GM12874 (cell line): ENCODE measurements at regions not wholly inside any gene's neighbourhood (a gene's known extent, or its start where the extent isn't known, plus 50 kb on each side); places are given as distances from the start of the nearest gene placed in this dataset.

ENCODE experiments used
- CTCF ChIP-seq: IDR thresholded peaks from 2 replicates; pipeline ENCODE4 v1.5.1; 2011; ENCODE audit warnings: low read depth, mild to moderate bottlenecking, control low read depth, low read length, moderate library complexity; ENCODE audit not compliant: insufficient read depth

GRCh38 chr1:115501476-115501875 lies 140.3 kb upstream of the VANGL1 start:
- TF ChIP-seq CTCF: no peak

GRCh38 chr1:115499253-115499652 lies 142.5 kb upstream of the VANGL1 start:
- no peak for TF ChIP-seq CTCF

GRCh38 chr1:115496904-115497527 lies 144.8 kb upstream of the VANGL1 start:
- no peak for TF ChIP-seq CTCF

GRCh38 chr1:115495625-115496024 lies 146.1 kb upstream of the VANGL1 start:
- TF ChIP-seq CTCF: no peak

GRCh38 chr1:115495111-115495510 lies 146.7 kb upstream of the VANGL1 start:
- no peak for TF ChIP-seq CTCF

GRCh38 chr1:115493834-115494233 lies 147.9 kb upstream of the VANGL1 start:
- TF ChIP-seq CTCF: no peak

- TF ChIP-seq CTCF: no peak
Observed at GRCh38 chr1:115492880-115493279, 148.9 kb upstream of the VANGL1 start.

- TF ChIP-seq CTCF: no peak
Observed at GRCh38 chr1:115492019-115492595, 149.7 kb upstream of the VANGL1 start.
